PC-3 (cell line): ENCODE measurements at regions not wholly inside any gene's neighbourhood (a gene's known extent, or its start where the extent isn't known, plus 50 kb on each side); places are given as distances from the start of the nearest gene placed in this dataset.

Source experiments
- EZH2 ChIP-seq: fragments of 300-600 bp; sonication (generic); IDR thresholded peaks from one replicate; pipeline ENCODE4 v1.6.1; 2017; ENCODE audit warnings: antibody characterized with exemption, mild to moderate bottlenecking, low read length; ENCODE audit not compliant: unreplicated experiment
- EZH2phosphoT487 ChIP-seq: fragments of 300-600 bp; sonication (generic); IDR thresholded peaks from 2 replicates; pipeline ENCODE4 v1.6.1; 2018; ENCODE audit warnings: mild to moderate bottlenecking, antibody characterized with exemption, low read length, borderline replicate concordance
- TF ChIP-seq, protein P1 (sequence below): fragments of 300-600 bp; sonication (generic); conservative IDR thresholded peaks from 2 replicates; pipeline ENCODE4 v1.5.1; 2017; ENCODE audit warnings: antibody characterized with exemption, low read depth, mild to moderate bottlenecking, low read length

DNA sequence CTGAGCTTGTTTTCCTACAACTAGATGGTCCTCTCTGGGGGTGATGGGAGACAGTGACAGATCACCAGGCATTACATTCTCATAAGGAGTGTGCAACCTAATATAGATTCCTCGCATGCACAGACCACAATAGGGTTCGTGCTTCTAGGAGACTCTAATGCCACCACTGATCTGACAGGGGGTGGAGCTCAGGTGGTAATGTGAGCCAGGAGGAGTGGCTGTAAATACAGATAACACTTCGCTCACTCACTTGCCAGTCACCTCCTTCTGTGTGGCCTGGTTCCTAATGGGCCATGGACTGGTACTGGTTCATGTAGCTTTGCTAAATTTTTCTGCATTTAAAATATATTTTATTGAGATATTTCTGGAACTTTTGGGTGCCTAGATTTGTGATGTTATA is 202.3 kb upstream of the ZNF32 start:
- TF ChIP-seq, protein P1, sequence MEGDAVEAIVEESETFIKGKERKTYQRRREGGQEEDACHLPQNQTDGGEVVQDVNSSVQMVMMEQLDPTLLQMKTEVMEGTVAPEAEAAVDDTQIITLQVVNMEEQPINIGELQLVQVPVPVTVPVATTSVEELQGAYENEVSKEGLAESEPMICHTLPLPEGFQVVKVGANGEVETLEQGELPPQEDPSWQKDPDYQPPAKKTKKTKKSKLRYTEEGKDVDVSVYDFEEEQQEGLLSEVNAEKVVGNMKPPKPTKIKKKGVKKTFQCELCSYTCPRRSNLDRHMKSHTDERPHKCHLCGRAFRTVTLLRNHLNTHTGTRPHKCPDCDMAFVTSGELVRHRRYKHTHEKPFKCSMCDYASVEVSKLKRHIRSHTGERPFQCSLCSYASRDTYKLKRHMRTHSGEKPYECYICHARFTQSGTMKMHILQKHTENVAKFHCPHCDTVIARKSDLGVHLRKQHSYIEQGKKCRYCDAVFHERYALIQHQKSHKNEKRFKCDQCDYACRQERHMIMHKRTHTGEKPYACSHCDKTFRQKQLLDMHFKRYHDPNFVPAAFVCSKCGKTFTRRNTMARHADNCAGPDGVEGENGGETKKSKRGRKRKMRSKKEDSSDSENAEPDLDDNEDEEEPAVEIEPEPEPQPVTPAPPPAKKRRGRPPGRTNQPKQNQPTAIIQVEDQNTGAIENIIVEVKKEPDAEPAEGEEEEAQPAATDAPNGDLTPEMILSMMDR: no peak
- TF ChIP-seq EZH2 (no peak), EZH2phosphoT487 (no peak)
